ENCODE measurements at regions not wholly inside any gene's neighbourhood (a gene's known extent, or its start where the extent isn't known, plus 50 kb on each side); places are given as distances from the start of the nearest gene placed in this dataset.

DNA sequence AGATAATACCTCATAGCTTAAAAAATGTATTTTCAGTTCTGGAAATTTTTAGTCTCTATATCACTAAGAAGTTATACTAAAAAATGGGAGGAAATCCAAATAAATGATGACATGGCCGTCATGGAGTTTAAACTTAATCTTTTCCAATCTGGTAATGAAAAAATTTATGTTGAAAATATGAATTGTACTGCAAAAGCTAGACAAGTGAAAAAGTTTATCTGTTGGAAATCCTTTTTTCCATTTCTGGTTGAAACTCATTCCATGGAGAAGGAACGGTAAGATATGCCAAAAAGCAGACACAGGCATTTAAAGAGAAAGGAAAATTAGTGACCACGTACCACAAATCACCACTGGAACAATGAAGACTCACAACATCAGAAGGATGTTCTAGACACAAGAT lies 314.2 kb upstream of the PRICKLE1 start (continued):
- TF ChIP-seq, protein P1, sequence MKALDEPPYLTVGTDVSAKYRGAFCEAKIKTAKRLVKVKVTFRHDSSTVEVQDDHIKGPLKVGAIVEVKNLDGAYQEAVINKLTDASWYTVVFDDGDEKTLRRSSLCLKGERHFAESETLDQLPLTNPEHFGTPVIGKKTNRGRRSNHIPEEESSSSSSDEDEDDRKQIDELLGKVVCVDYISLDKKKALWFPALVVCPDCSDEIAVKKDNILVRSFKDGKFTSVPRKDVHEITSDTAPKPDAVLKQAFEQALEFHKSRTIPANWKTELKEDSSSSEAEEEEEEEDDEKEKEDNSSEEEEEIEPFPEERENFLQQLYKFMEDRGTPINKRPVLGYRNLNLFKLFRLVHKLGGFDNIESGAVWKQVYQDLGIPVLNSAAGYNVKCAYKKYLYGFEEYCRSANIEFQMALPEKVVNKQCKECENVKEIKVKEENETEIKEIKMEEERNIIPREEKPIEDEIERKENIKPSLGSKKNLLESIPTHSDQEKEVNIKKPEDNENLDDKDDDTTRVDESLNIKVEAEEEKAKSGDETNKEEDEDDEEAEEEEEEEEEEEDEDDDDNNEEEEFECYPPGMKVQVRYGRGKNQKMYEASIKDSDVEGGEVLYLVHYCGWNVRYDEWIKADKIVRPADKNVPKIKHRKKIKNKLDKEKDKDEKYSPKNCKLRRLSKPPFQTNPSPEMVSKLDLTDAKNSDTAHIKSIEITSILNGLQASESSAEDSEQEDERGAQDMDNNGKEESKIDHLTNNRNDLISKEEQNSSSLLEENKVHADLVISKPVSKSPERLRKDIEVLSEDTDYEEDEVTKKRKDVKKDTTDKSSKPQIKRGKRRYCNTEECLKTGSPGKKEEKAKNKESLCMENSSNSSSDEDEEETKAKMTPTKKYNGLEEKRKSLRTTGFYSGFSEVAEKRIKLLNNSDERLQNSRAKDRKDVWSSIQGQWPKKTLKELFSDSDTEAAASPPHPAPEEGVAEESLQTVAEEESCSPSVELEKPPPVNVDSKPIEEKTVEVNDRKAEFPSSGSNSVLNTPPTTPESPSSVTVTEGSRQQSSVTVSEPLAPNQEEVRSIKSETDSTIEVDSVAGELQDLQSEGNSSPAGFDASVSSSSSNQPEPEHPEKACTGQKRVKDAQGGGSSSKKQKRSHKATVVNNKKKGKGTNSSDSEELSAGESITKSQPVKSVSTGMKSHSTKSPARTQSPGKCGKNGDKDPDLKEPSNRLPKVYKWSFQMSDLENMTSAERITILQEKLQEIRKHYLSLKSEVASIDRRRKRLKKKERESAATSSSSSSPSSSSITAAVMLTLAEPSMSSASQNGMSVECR (CRISPR knock-in tag; IDR thresholded peaks at IDR 0.05; ENCODE audit: borderline replicate concordance) = no peak
- TF ChIP-seq AFF4 (CRISPR knock-in tag; IDR thresholded peaks at IDR 0.05; ENCODE audit: borderline replicate concordance) (no peak), NFE2L1 (CRISPR knock-in tag; IDR thresholded peaks at IDR 0.05) (no peak)

DNA sequence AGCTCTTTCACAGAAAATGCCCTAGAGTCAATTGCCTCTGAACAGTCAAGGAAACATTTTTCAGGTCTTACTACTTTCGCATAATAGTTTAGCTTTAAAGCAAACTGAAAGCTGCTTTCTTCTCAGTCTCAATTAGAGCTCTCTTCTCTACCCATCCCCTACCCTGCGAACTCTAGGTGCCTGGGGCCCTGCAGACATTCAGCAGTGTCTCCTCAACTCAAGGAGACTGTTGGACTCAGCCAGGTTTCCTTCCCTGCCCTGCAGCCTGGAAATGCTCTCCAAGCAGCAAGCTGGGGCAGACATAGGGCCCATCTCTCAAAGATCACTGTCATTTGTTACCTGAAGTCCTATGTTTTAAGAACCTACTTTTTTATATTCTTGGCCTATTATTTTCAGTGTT lies 312.5 kb upstream of the PRICKLE1 start:
- ChIA-PET POLR2A (no interaction called here), CTCF (no interaction called here)
- H3K27ac Mint-ChIP-seq = no peak overlapping the region
- peaks cover 6% of the 10 kb centered on the region; the same call in 1 of the 2 replicates for H3K4me1 Mint-ChIP-seq
- TF ChIP-seq, protein P2, sequence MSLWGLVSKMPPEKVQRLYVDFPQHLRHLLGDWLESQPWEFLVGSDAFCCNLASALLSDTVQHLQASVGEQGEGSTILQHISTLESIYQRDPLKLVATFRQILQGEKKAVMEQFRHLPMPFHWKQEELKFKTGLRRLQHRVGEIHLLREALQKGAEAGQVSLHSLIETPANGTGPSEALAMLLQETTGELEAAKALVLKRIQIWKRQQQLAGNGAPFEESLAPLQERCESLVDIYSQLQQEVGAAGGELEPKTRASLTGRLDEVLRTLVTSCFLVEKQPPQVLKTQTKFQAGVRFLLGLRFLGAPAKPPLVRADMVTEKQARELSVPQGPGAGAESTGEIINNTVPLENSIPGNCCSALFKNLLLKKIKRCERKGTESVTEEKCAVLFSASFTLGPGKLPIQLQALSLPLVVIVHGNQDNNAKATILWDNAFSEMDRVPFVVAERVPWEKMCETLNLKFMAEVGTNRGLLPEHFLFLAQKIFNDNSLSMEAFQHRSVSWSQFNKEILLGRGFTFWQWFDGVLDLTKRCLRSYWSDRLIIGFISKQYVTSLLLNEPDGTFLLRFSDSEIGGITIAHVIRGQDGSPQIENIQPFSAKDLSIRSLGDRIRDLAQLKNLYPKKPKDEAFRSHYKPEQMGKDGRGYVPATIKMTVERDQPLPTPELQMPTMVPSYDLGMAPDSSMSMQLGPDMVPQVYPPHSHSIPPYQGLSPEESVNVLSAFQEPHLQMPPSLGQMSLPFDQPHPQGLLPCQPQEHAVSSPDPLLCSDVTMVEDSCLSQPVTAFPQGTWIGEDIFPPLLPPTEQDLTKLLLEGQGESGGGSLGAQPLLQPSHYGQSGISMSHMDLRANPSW (CRISPR knock-in tag; conservative IDR thresholded peaks at IDR 0.05; ENCODE audit: low read depth) = no peak
- ATAC-seq = no peak
- no peak for DNase-seq (ENCODE audit: low spot score)
- peaks cover 21% of the 10 kb centered on the region for H3K9me3 Mint-ChIP-seq
- no peak overlapping the region for H3K4me3 Mint-ChIP-seq
- H3K27me3 Mint-ChIP-seq (ENCODE audit: low read depth) = no peaks in the 10 kb centered on the region
- H3K36me3 Mint-ChIP-seq = peaks cover 4% of the 10 kb centered on the region

DNA sequence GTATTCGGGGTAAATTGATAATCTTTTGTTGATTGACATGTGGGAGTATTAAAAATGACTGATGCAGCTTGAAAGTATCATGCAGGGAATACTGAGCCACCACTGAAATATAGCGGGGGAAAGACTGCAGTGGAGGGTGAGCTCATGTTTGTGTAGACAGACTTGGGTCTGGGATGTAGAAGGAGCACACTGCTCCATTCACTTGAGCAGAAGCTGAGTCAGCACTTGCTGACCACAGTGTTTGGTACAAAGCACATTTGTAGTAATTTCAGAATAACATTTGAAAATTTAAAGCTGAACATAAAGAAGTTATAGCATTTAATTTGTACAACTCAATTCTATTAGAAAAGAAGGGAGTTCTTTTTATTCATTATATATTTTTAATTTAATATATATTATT lies 304.3 kb upstream of the PRICKLE1 start:
- Mint-ChIP-seq H3K4me3 (no peak overlapping the region), H3K36me3 (no peaks in the 10 kb centered on the region), H3K27ac (no peak overlapping the region), H3K9me3 (peaks cover 20% of the 10 kb centered on the region), H3K27me3 (ENCODE audit: low read depth) (no peaks in the 10 kb centered on the region), H3K4me1 (peaks cover 6% of the 10 kb centered on the region; the same call in 1 of the 2 replicates)
- DNase-seq (ENCODE audit: low spot score) (no peak), ATAC-seq (no peak)
- TF ChIP-seq HMGA2 (CRISPR knock-in tag; IDR thresholded peaks at IDR 0.05) (peak; percentile 45; the same call in 1 of the 2 replicates), KAT7 (CRISPR knock-in tag; IDR thresholded peaks at IDR 0.05; ENCODE audit: borderline replicate concordance) (no peak)
- ChIA-PET POLR2A (no interaction called here), CTCF (no interaction called here)

DNA sequence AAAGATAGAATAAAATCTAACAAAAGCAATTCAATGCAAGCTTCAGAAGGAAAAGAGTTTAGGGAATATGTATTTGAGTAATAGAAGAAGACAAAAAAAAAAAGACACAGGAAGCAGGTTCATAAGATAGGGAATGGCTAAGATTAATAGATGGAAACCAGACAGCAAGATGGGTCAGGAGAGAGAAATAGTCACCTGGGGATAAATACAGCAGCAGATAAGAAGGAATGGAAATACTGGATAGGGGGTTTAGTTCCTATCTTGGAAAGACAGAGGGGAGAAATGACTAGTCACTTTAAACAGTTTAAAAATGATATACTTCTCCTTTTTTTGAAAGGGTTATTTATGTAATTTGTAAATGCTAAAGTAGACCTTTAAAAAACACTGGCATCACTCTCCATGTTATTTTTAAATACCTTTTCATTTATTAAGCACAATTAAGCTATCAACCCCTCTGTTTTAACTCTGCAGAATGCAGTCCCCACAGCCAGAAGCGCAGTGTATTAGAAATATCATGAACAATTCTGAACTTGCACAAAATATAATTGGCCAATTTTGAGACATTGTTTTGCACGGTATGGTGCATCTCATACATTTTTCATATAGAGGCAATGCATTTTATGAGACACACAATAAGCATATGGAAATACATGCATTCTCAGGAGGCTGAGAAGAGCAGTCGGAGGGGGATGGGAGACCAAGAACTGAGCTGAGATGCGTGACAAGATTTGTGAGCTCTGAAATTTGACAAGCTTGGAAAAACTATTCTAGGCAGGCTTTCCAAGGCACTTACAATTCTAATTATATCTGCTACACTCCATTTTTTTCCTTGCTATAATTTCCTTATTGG lies 303.4 kb upstream of the PRICKLE1 start:
- H3K27ac Mint-ChIP-seq = no peak overlapping the region
- no peak for TF ChIP-seq ATF6 (CRISPR knock-in tag; IDR thresholded peaks at IDR 0.05)
- H3K4me3 Mint-ChIP-seq = no peak overlapping the region
- peaks cover 25% of the 10 kb centered on the region for H3K9me3 Mint-ChIP-seq
- H3K36me3 Mint-ChIP-seq = no peaks in the 10 kb centered on the region
- ChIA-PET CTCF (interaction anchor here (0.7 kb wide), 1 partner anchor 284 kb away, joined by 3 read pairs; no protein-coding TSS in a partner anchor), POLR2A (no interaction called here)
- no peak for DNase-seq (ENCODE audit: low spot score)
- no peaks in the 10 kb centered on the region for H3K27me3 Mint-ChIP-seq (ENCODE audit: low read depth)
- no peak for ATAC-seq
- H3K4me1 Mint-ChIP-seq = peaks cover 6% of the 10 kb centered on the region; the same call in 1 of the 2 replicates

Measured in WTC11 (cell line).